ENCODE measurements at regions not wholly inside any gene's neighbourhood (a gene's known extent, or its start where the extent isn't known, plus 50 kb on each side); places are given as distances from the start of the nearest gene placed in this dataset.

DNA sequence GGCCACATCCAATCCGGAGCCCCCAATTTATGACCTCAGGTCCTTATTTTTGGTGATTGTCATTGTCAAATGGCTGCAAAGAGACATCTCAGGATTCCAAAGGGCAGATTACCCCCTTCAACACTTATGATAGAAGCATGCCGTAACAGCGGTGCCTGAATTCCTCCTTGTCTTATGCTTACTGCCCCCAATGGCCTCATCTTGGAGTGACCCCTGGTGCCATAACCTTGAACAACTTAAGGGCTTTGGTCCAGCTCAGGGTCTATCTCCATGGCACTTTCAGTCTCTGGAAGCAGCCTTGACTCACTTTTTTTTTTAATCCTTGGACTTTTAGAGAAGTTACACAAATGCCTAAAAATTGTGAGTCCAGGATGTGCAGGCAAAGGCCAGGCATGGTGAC is 171.6 kb upstream of the ZNF507 start:
- no peak overlapping the region for H3K27ac Mint-ChIP-seq
- no peaks in the 10 kb centered on the region for H3K36me3 Mint-ChIP-seq (ENCODE audit: low read depth)
- TF ChIP-seq, protein P1, sequence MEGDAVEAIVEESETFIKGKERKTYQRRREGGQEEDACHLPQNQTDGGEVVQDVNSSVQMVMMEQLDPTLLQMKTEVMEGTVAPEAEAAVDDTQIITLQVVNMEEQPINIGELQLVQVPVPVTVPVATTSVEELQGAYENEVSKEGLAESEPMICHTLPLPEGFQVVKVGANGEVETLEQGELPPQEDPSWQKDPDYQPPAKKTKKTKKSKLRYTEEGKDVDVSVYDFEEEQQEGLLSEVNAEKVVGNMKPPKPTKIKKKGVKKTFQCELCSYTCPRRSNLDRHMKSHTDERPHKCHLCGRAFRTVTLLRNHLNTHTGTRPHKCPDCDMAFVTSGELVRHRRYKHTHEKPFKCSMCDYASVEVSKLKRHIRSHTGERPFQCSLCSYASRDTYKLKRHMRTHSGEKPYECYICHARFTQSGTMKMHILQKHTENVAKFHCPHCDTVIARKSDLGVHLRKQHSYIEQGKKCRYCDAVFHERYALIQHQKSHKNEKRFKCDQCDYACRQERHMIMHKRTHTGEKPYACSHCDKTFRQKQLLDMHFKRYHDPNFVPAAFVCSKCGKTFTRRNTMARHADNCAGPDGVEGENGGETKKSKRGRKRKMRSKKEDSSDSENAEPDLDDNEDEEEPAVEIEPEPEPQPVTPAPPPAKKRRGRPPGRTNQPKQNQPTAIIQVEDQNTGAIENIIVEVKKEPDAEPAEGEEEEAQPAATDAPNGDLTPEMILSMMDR (IDR thresholded peaks at IDR 0.05) = no peak
- no peaks in the 10 kb centered on the region for H3K9me3 Mint-ChIP-seq
- no peak for DNase-seq
- peaks cover 23% of the 10 kb centered on the region for H3K27me3 Mint-ChIP-seq (ENCODE audit: low read depth, poor library complexity)
- H3K4me1 Mint-ChIP-seq = peaks cover 22% of the 10 kb centered on the region
- H3K4me3 Mint-ChIP-seq = no peak overlapping the region

DNA sequence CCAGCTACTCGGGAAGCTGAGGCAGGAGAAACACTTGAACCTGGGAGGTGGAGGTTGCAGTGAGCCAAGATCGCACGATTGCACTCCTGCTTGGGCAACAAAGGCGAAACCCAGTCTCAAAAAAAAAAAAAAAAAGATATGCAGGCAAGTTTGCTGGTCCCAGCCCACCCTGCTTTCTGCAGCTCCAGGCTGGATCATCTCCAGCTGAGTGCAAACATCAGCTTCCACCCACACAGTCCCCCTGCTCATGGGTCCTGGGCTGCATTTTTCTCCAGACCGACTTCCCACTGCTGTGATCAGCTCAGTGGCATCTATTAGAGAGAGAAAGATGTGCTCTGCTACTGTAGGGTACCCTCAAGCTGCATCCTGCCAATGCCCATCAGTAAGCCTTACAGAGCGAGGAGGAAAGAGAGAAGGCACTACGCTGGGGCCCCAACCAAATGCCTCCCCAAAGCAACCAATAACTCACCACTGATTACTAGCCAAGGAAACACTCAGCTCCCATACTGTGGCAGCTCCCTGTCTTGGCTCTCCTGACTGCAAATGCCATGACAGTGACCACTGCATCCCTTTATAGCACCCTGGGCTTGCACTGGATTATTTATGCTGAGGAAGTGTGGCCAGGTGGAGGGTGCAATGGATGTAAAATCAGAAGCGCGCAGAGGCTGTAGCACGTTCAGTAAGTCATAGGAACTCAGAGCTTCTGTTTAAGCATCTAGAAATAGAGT is 170.9 kb upstream of the ZNF507 start:
- peaks cover 22% of the 10 kb centered on the region for H3K4me1 Mint-ChIP-seq
- H3K27me3 Mint-ChIP-seq (ENCODE audit: low read depth, poor library complexity) = peaks cover 24% of the 10 kb centered on the region
- no peaks in the 10 kb centered on the region for H3K36me3 Mint-ChIP-seq (ENCODE audit: low read depth)
- no peaks in the 10 kb centered on the region for H3K9me3 Mint-ChIP-seq
- no peak overlapping the region for H3K4me3 Mint-ChIP-seq
- no peak for DNase-seq
- H3K27ac Mint-ChIP-seq = no peak overlapping the region
- TF ChIP-seq, protein P1 (IDR thresholded peaks at IDR 0.05) = no peak

DNA sequence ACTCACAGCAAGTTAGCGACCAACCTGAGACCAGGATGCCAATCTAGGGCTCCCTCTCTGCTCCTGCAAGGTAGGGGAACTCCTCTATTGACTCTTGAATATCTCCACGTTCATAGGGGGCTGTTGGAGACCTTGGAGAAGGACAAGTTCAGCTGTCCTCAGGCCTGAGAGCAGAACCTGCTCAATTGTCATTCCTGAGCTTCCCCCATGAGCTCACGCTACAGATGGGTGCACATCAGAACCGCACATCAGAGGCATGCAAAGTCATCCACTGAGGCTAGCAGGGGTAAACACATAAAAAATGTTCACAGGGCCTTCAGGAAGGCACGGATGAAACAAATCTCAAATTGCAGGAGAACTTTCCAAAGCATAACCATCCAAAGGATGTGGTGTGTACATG is 168.8 kb upstream of the ZNF507 start:
- Mint-ChIP-seq H3K4me3 (no peak overlapping the region), H3K27ac (no peak overlapping the region), H3K27me3 (ENCODE audit: low read depth, poor library complexity) (peaks cover 20% of the 10 kb centered on the region), H3K9me3 (no peaks in the 10 kb centered on the region), H3K4me1 (peaks cover 15% of the 10 kb centered on the region), H3K36me3 (ENCODE audit: low read depth) (no peaks in the 10 kb centered on the region)
- TF ChIP-seq, protein P1 (IDR thresholded peaks at IDR 0.05) = no peak
- DNase-seq = no peak

- no peaks in the 10 kb centered on the region for H3K36me3 Mint-ChIP-seq (ENCODE audit: low read depth)
- peaks cover 16% of the 10 kb centered on the region for H3K27me3 Mint-ChIP-seq (ENCODE audit: low read depth, poor library complexity)
- no peak overlapping the region for H3K27ac Mint-ChIP-seq
- TF ChIP-seq, protein P1 (IDR thresholded peaks at IDR 0.05) = no peak
- DNase-seq = no peak
- H3K4me3 Mint-ChIP-seq = no peak overlapping the region
- peaks cover 4% of the 10 kb centered on the region for H3K4me1 Mint-ChIP-seq
- no peaks in the 10 kb centered on the region for H3K9me3 Mint-ChIP-seq
Measured at GRCh38 chr19:32177686-32178085, 167.7 kb upstream of the ZNF507 start.

GRCh38 chr19:32178401-32178800 is 167.0 kb upstream of the ZNF507 start:
- Mint-ChIP-seq H3K27me3 (ENCODE audit: low read depth, poor library complexity) (peaks cover 18% of the 10 kb centered on the region), H3K36me3 (ENCODE audit: low read depth) (no peaks in the 10 kb centered on the region), H3K4me1 (no peaks in the 10 kb centered on the region), H3K27ac (no peak overlapping the region), H3K9me3 (no peaks in the 10 kb centered on the region), H3K4me3 (no peak overlapping the region)
- TF ChIP-seq, protein P1 (IDR thresholded peaks at IDR 0.05) = no peak
- no peak for DNase-seq

DNA sequence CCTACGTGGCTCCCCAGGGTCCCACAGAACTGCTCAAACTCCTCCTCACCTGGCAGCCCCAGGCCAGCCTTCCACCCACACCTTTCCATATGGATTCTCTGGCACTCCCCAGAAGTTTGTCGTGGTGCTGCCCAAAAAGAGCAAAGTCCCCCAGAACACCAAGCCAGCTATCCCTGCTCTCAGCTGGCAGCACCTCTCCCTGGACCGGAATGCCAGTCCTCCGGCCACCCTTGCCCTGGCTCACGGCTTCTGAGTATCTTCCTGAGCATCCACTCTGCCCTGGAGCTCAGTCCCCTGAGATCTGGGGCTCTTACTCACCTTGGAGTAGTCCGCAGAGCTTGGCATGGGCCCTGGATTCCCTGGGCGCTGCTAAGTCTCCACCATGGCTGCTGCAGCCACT is 166.5 kb upstream of the ZNF507 start:
- H3K27me3 Mint-ChIP-seq (ENCODE audit: low read depth, poor library complexity) = peaks cover 18% of the 10 kb centered on the region
- H3K9me3 Mint-ChIP-seq = no peaks in the 10 kb centered on the region
- H3K27ac Mint-ChIP-seq = no peak overlapping the region
- TF ChIP-seq, protein P1 (IDR thresholded peaks at IDR 0.05) = no peak
- no peak overlapping the region for H3K4me3 Mint-ChIP-seq
- H3K36me3 Mint-ChIP-seq (ENCODE audit: low read depth) = no peaks in the 10 kb centered on the region
- no peak for DNase-seq
- no peaks in the 10 kb centered on the region for H3K4me1 Mint-ChIP-seq

Measured in nephron progenitor cell (in vitro differentiated cells).